H9 (cell line): ENCODE measurements at regions not wholly inside any gene's neighbourhood (a gene's known extent, or its start where the extent isn't known, plus 50 kb on each side); places are given as distances from the start of the nearest gene placed in this dataset.

Experiments used
- DNase-seq: peaks from one replicate; pipeline ENCODE4 v3.0.0-alpha.2; 2017
- H2AFZ ChIP-seq: one replicate; pipeline ENCODE4 v1.6.1; 2013; ENCODE audit warnings: mild to moderate bottlenecking, low read length, control low read depth, moderate library complexity
- H2AK5ac ChIP-seq: 2 replicates; pipeline ENCODE4 v1.6.1; 2013; ENCODE audit warnings: low read length, control low read depth, mixed read lengths; ENCODE audit not compliant: insufficient read length
- H2BK120ac ChIP-seq: one replicate; pipeline ENCODE4 v1.6.1; 2013; ENCODE audit warnings: low read depth, mild to moderate bottlenecking, low read length, control low read depth, inconsistent platforms; ENCODE audit not compliant: poor library complexity, severe bottlenecking
- H2BK12ac ChIP-seq: 2 replicates; pipeline ENCODE4 v1.6.1; 2013; ENCODE audit warnings: low read length, control low read depth, mixed read lengths, low read depth; ENCODE audit not compliant: insufficient read length
- H2BK15ac ChIP-seq: 2 replicates; pipeline ENCODE4 v1.6.1; 2013; ENCODE audit warnings: low read depth, low read length, control low read depth
- H2BK20ac ChIP-seq: one replicate; pipeline ENCODE4 v1.6.1; 2013; ENCODE audit warnings: low read depth, mild to moderate bottlenecking, low read length, control low read depth, inconsistent platforms; ENCODE audit not compliant: poor library complexity, severe bottlenecking
- H2BK5ac ChIP-seq: 2 replicates; pipeline ENCODE4 v1.6.1; 2013; ENCODE audit warnings: low read length, control low read depth, mixed read lengths; ENCODE audit not compliant: insufficient read length
- H3K14ac ChIP-seq: 2 replicates; pipeline ENCODE4 v1.6.1; 2013; ENCODE audit warnings: low read length, control low read depth; ENCODE audit not compliant: insufficient read depth
- H3K18ac ChIP-seq: 2 replicates; pipeline ENCODE4 v1.6.1; 2013; ENCODE audit warnings: low read depth, mild to moderate bottlenecking, mixed read lengths, low read length, control low read depth; ENCODE audit not compliant: insufficient read length
- H3K23ac ChIP-seq: 2 replicates; pipeline ENCODE4 v1.6.1; 2013; ENCODE audit warnings: low read length, control low read depth, mixed read lengths, low read depth; ENCODE audit not compliant: insufficient read length
- H3K23me2 ChIP-seq: 2 replicates; pipeline ENCODE4 v1.6.1; 2013; ENCODE audit warnings: low read depth, mild to moderate bottlenecking, mixed read lengths, low read length, control low read depth; ENCODE audit not compliant: insufficient read length, poor library complexity, severe bottlenecking
- H3K27ac ChIP-seq: 2 replicates; pipeline ENCODE4 v1.5.1; 2013; ENCODE audit warnings: low read length, control low read depth, mixed read lengths, low read depth; ENCODE audit not compliant: insufficient read length
- H3K27me3 ChIP-seq: 2 replicates; pipeline ENCODE4 v1.6.1; 2013; ENCODE audit warnings: low read length, control low read depth, inconsistent platforms; ENCODE audit not compliant: insufficient read depth
- H3K4ac ChIP-seq: 2 replicates; pipeline ENCODE4 v1.6.1; 2013; ENCODE audit warnings: low read depth, mild to moderate bottlenecking, control low read depth, inconsistent platforms, low read length, moderate library complexity
- H3K4me1 ChIP-seq: 2 replicates; pipeline ENCODE4 v1.6.1; 2013; ENCODE audit warnings: low read length, control low read depth, inconsistent platforms; ENCODE audit not compliant: insufficient read depth
- H3K4me2 ChIP-seq: 2 replicates; pipeline ENCODE4 v1.6.1; 2013; ENCODE audit warnings: low read length, control low read depth, mixed read lengths; ENCODE audit not compliant: insufficient read length, insufficient read depth
- H3K56ac ChIP-seq: 2 replicates; pipeline ENCODE4 v1.6.1; 2013; ENCODE audit warnings: low read depth, mild to moderate bottlenecking, mixed read lengths, low read length, control low read depth; ENCODE audit not compliant: insufficient read length
- H3K79me1 ChIP-seq: 2 replicates; pipeline ENCODE4 v1.6.1; 2013; ENCODE audit warnings: low read depth, mild to moderate bottlenecking, moderate library complexity, low read length, control low read depth, inconsistent platforms; ENCODE audit not compliant: insufficient read depth, poor library complexity, severe bottlenecking
- H3K79me2 ChIP-seq: 2 replicates; pipeline ENCODE4 v1.6.1; 2013; ENCODE audit warnings: low read length, control low read depth, inconsistent platforms; ENCODE audit not compliant: insufficient read depth
- H3K9ac ChIP-seq: 2 replicates; pipeline ENCODE4 v1.6.1; 2013; ENCODE audit warnings: low read length, control low read depth, mixed read lengths; ENCODE audit not compliant: insufficient read length; ENCODE audit errors: extremely low read depth
- H3K9me3 ChIP-seq: one replicate; pipeline ENCODE4 v1.6.1; 2013; ENCODE audit warnings: low read depth, low read length, inconsistent platforms; ENCODE audit not compliant: control insufficient read depth
- H3T11ph ChIP-seq: one replicate; pipeline ENCODE4 v1.6.1; 2013; ENCODE audit warnings: mild to moderate bottlenecking, low read length, control low read depth, inconsistent platforms
- H4K20me1 ChIP-seq: one replicate; pipeline ENCODE4 v1.6.1; 2013; ENCODE audit not compliant: control insufficient read depth, insufficient read length, insufficient read depth
- H4K5ac ChIP-seq: 2 replicates; pipeline ENCODE4 v1.6.1; 2013; ENCODE audit warnings: low read depth, mild to moderate bottlenecking, mixed read lengths, low read length, control low read depth; ENCODE audit not compliant: insufficient read length
- H4K8ac ChIP-seq: replicated peaks from 2 replicates; pipeline ENCODE4 v1.6.1; 2013; ENCODE audit warnings: low read length, control low read depth, mixed read lengths, low read depth; ENCODE audit not compliant: insufficient read length
- H4K91ac ChIP-seq: 2 replicates; pipeline ENCODE4 v1.6.1; 2013; ENCODE audit warnings: low read depth, mild to moderate bottlenecking, moderate library complexity, mixed read lengths, low read length, control low read depth; ENCODE audit not compliant: insufficient read length
- H3K27ac Mint-ChIP-seq, 3 experiments: 2 replicates in 2 of 3; 3 replicates in 1 of 3; pipeline ENCODE4 v1.8.0; 2020 to 2021; ENCODE audit warnings: mixed read lengths in 3 of 3, mild to moderate bottlenecking in 1 of 3, moderate library complexity in 1 of 3
- H3K27me3 Mint-ChIP-seq: 2 replicates; pipeline ENCODE4 v1.8.0; 2021; ENCODE audit warnings: low read depth, mild to moderate bottlenecking, moderate library complexity, mixed read lengths
- H3K36me3 Mint-ChIP-seq, 3 experiments: 2 replicates in 2 of 3; 3 replicates in 1 of 3; pipeline ENCODE4 v1.8.0; 2020 to 2021; ENCODE audit warnings: low read depth in 3 of 3, mixed read lengths in 3 of 3; ENCODE audit not compliant: insufficient read depth in 1 of 3
- H3K4me1 Mint-ChIP-seq, 2 experiments: 2 replicates each; pipeline ENCODE4 v1.8.0; 2020; ENCODE audit warnings: mixed read lengths in 2 of 2
- H3K4me3 Mint-ChIP-seq, 2 experiments: 2 replicates in 1 of 2; 3 replicates in 1 of 2; pipeline ENCODE4 v1.8.0; 2020 to 2021; ENCODE audit warnings: mild to moderate bottlenecking in 2 of 2, mixed read lengths in 2 of 2, moderate library complexity in 1 of 2
- H3K9me3 Mint-ChIP-seq, 2 experiments: 2 replicates in 1 of 2; 3 replicates in 1 of 2; pipeline ENCODE4 v1.8.0; 2020; ENCODE audit warnings: mild to moderate bottlenecking in 2 of 2, mixed read lengths in 2 of 2, moderate library complexity in 1 of 2
- CTCF ChIP-seq: fragments of 200-600 bp; sonication (generic); conservative IDR thresholded peaks from 3 replicates; pipeline ENCODE4 v1.8.0; 2021; ENCODE audit warnings: antibody characterized with exemption, mild to moderate bottlenecking
- WGBS: extraction: QIAGEN DNeasy Blood & Tissue Kit; methylation state at CpG from one replicate; pipeline ENCODE4 v1.1.7; 2013; ENCODE audit warnings: missing lambda C conversion rate, low lambda C conversion rate, mixed read lengths; ENCODE audit not compliant: insufficient read length; ENCODE audit errors: extremely low coverage; 5-methylcytosine and 5-hydroxymethylcytosine counted together

- no peaks in the 10 kb centered on the region for H3K79me2 ChIP-seq
- H3T11ph ChIP-seq, result no peak overlapping the region
- TF ChIP-seq CTCF, result no peak
- no peak overlapping the region for H4K5ac ChIP-seq
- no peak overlapping the region for H2BK15ac ChIP-seq
- H3K56ac ChIP-seq, result no peak overlapping the region
- H3K27ac ChIP-seq, result no peak overlapping the region
- peaks cover 3% of the 10 kb centered on the region for H3K23me2 ChIP-seq
- H2BK120ac ChIP-seq, result no peak overlapping the region
- Mint-ChIP-seq H3K27me3 (peaks cover 6% of the 10 kb centered on the region), H3K27ac (0 out of 7 replicates have a peak overlapping the region, but pooled peaks of 1 of the 3 experiments have one; percentile 17), H3K9me3 (peaks cover 6% of the 10 kb centered on the region in 2 experiments; a peak in 4 of 5 replicates), H3K4me1 (peaks cover 5 to 7% of the 10 kb centered on the region in 2 experiments; a peak in 3 of 4 replicates), H3K36me3 (peaks cover 0 to 3% (median 0%) of the 10 kb centered on the region in 3 experiments; a peak in 1 of 7 replicates), H3K4me3 (no peak overlapping the region)
- H4K91ac ChIP-seq, result no peak overlapping the region
- H3K27me3 ChIP-seq, result no peaks in the 10 kb centered on the region
- H3K4ac ChIP-seq, result no peak overlapping the region
- H2BK20ac ChIP-seq, result no peak overlapping the region
- H3K4me1 ChIP-seq, result no peaks in the 10 kb centered on the region
- H3K4me2 ChIP-seq, result no peak overlapping the region
- H2BK5ac ChIP-seq, result no peak overlapping the region
- H4K8ac ChIP-seq, result no peak overlapping the region
- H3K9me3 ChIP-seq, result no peaks in the 10 kb centered on the region
- H3K23ac ChIP-seq, result no peak overlapping the region
- H4K20me1 ChIP-seq, result no peaks in the 10 kb centered on the region
- H2AK5ac ChIP-seq, result no peak overlapping the region
- H2BK12ac ChIP-seq, result no peak overlapping the region
- H2AFZ ChIP-seq, result no peak overlapping the region
- H3K79me1 ChIP-seq, result no peaks in the 10 kb centered on the region
- DNase-seq, result no peak
- no peak overlapping the region for H3K18ac ChIP-seq
- no peak overlapping the region for H3K14ac ChIP-seq
- no peak overlapping the region for H3K9ac ChIP-seq
- no CpG with 5 or more reads among the region's 4 CpGs for WGBS
These were observed 355.6 kb downstream of the PRDM2 start for GRCh38 chr1:14055442-14056223.
